ENCODE measurements at regions not wholly inside any gene's neighbourhood (a gene's known extent, or its start where the extent isn't known, plus 50 kb on each side); places are given as distances from the start of the nearest gene placed in this dataset.

DNA sequence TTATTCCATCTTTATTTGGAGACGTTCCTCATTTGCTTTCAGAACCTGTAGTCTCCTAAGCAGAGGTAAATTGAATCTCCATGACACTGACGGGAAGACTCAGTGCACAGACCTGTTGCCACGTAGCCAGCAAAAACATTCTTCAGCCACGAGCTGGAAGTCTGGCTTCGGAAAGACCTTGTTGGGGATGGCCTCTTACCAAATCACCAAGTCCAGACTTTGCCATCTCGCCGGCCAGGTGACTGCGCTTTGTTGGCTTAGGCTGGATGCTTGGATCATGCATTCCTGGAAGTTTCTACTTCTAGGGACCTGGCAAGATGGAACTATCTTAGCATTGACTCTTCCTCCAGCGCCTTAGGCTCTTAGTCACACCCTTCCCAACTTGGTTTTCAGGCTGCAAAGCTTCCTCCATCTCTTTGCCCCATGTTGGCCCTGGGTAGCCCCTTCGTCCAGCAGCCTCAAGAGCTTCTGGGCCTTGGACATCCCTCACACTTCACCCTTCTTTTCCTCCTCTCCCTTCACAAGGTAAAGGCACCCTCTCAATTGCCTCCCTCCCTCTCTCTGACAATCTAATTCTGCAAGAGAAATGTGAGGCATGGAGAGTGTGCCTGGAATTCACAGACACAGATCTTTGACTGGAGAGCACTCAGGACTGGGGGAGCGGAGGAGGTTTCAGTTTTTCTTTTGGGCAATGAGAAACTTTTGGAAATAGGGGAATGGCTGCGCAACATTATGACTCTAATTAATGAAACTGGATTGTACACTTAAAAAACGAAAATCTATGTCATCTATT lies 451.9 kb upstream of the MKI67 start:
- TF ChIP-seq GATA2 (IDR thresholded peaks at IDR 0.05; ENCODE audit: insufficient read depth, insufficient read length, low read depth, low read length): no peak
- TF ChIP-seq, protein P1, sequence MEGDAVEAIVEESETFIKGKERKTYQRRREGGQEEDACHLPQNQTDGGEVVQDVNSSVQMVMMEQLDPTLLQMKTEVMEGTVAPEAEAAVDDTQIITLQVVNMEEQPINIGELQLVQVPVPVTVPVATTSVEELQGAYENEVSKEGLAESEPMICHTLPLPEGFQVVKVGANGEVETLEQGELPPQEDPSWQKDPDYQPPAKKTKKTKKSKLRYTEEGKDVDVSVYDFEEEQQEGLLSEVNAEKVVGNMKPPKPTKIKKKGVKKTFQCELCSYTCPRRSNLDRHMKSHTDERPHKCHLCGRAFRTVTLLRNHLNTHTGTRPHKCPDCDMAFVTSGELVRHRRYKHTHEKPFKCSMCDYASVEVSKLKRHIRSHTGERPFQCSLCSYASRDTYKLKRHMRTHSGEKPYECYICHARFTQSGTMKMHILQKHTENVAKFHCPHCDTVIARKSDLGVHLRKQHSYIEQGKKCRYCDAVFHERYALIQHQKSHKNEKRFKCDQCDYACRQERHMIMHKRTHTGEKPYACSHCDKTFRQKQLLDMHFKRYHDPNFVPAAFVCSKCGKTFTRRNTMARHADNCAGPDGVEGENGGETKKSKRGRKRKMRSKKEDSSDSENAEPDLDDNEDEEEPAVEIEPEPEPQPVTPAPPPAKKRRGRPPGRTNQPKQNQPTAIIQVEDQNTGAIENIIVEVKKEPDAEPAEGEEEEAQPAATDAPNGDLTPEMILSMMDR (IDR thresholded peaks at IDR 0.05; ENCODE audit: extremely low read depth in 1 of 2, insufficient read depth in 1 of 2, low read depth in 1 of 2, low read length in 2 of 2): no peak
- no peak for TF ChIP-seq POLR2AphosphoS5 (IDR thresholded peaks at IDR 0.05; ENCODE audit: insufficient read depth, low read depth, low read length)
- TF ChIP-seq JUN (IDR thresholded peaks at IDR 0.05; ENCODE audit: borderline replicate concordance, insufficient read depth, insufficient read length, low read depth): no peak
- TF ChIP-seq, protein P2, sequence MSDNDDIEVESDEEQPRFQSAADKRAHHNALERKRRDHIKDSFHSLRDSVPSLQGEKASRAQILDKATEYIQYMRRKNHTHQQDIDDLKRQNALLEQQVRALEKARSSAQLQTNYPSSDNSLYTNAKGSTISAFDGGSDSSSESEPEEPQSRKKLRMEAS (IDR thresholded peaks at IDR 0.05; ENCODE audit: insufficient read depth, insufficient read length): no peak
- no peak for TF ChIP-seq POLR2A (IDR thresholded peaks at IDR 0.05; ENCODE audit: low read depth, low read length)
- TF ChIP-seq EZH2 (IDR thresholded peaks at IDR 0.05; ENCODE audit: borderline replicate concordance, low read depth, low read length, severe bottlenecking): no peak
- no peak for TF ChIP-seq FOS (IDR thresholded peaks at IDR 0.05; ENCODE audit: borderline replicate concordance, insufficient read depth, low read length)
- TF ChIP-seq MYC (IDR thresholded peaks at IDR 0.05; ENCODE audit: low read depth, low read length): no peak
